Progenitor cell of endocrine pancreas (in vitro differentiated cells): ENCODE measurements at regions not wholly inside any gene's neighbourhood (a gene's known extent, or its start where the extent isn't known, plus 50 kb on each side); places are given as distances from the start of the nearest gene placed in this dataset.

Source experiments
- DNase-seq: peaks from one replicate; pipeline ENCODE4 v3.0.0; 2021; ENCODE audit warnings: low spot score; ENCODE audit not compliant: unreplicated experiment
- H3K27ac Mint-ChIP-seq: 2 replicates; pipeline ENCODE4 v1.8.0; 2021; ENCODE audit warnings: mild to moderate bottlenecking, moderate library complexity, mixed read lengths
- H3K27me3 Mint-ChIP-seq: 2 replicates; pipeline ENCODE4 v1.8.0; 2021; ENCODE audit warnings: mixed read lengths
- H3K36me3 Mint-ChIP-seq: 2 replicates; pipeline ENCODE4 v1.8.0; 2022; ENCODE audit warnings: mixed read lengths; ENCODE audit not compliant: insufficient read depth
- H3K4me1 Mint-ChIP-seq: 2 replicates; pipeline ENCODE4 v1.8.0; 2021; ENCODE audit warnings: low read depth, mixed read lengths
- H3K4me3 Mint-ChIP-seq: 2 replicates; pipeline ENCODE4 v1.8.0; 2021; ENCODE audit warnings: low read depth, mild to moderate bottlenecking, moderate library complexity, mixed read lengths
- H3K9me3 Mint-ChIP-seq: 2 replicates; pipeline ENCODE4 v1.8.0; 2021; ENCODE audit warnings: low read depth, mixed read lengths
- TF ChIP-seq, protein P1 (sequence below): fragments of 200-600 bp; sonication (generic); IDR thresholded peaks from one replicate; pipeline ENCODE4 v1.5.0; 2021; ENCODE audit warnings: antibody characterized with exemption, mild to moderate bottlenecking; ENCODE audit not compliant: unreplicated experiment

DNA sequence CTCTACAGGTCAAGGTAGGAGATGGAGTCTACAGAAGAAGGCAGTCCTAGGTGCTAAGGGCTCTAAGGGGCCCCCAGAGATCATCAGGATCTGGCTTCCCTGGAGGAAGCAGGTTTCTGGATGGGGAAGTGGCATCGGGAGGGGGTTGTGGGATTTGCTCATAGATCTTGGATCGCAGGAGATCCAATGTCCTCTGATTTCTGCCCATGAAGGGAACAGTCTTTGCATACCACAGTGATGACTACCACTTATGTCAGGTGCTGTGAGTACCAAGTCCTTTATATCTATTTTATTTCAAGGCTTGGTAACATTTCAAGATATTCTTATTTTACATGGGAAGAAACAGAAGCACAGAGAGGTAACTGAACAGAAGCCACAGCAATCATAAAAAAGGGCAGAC lies 164.0 kb downstream of the RGS9 start:
- Mint-ChIP-seq H3K4me3 (no peak overlapping the region), H3K9me3 (no peaks in the 10 kb centered on the region), H3K27ac (no peak overlapping the region), H3K27me3 (no peaks in the 10 kb centered on the region), H3K36me3 (no peaks in the 10 kb centered on the region), H3K4me1 (no peaks in the 10 kb centered on the region)
- DNase-seq: no peak
- TF ChIP-seq, protein P1, sequence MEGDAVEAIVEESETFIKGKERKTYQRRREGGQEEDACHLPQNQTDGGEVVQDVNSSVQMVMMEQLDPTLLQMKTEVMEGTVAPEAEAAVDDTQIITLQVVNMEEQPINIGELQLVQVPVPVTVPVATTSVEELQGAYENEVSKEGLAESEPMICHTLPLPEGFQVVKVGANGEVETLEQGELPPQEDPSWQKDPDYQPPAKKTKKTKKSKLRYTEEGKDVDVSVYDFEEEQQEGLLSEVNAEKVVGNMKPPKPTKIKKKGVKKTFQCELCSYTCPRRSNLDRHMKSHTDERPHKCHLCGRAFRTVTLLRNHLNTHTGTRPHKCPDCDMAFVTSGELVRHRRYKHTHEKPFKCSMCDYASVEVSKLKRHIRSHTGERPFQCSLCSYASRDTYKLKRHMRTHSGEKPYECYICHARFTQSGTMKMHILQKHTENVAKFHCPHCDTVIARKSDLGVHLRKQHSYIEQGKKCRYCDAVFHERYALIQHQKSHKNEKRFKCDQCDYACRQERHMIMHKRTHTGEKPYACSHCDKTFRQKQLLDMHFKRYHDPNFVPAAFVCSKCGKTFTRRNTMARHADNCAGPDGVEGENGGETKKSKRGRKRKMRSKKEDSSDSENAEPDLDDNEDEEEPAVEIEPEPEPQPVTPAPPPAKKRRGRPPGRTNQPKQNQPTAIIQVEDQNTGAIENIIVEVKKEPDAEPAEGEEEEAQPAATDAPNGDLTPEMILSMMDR: no peak

DNA sequence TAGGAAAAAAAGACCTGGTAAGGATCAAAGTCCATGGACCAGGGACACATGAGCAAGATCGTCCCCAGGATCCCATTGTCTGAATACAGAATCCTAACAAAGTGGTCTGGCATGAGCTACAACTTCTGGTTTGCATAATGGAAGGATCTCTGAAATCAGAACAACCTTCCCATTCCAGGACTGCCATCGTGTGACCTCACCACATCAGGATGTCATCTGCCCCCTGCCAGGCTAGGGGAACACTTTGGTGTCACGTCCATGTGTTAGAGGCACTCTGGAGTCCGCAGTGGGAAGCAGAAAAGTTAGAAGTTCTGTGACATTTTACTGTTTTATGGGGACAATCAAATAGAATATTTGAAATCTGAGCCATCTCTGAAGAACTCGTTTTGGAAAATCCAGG lies 160.7 kb downstream of the RGS9 start:
- Mint-ChIP-seq H3K27me3 (peaks cover 10% of the 10 kb centered on the region), H3K27ac (no peak overlapping the region)

DNA sequence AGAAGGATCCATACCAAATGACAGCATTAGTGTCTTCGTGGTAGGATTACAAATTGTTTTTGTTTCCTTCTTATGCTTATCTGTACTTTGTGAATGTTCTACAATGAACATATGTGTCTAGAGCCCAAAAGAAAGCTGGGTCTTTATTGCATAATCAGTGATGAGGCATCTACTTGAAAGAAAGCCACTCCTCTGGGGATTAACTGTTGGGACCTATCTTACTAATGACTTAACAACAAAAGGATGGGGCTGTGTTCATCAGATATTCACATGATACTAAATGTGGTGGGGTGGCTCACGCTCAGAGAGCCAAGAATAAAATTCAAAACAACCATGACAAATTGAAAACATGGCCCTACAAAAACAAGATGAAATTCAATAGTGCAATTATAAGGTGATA lies 160.2 kb downstream of the RGS9 start:
- no peaks in the 10 kb centered on the region for H3K36me3 Mint-ChIP-seq
- peaks cover 14% of the 10 kb centered on the region for H3K27me3 Mint-ChIP-seq
- no peak overlapping the region for H3K27ac Mint-ChIP-seq
- no peak for DNase-seq
- no peak overlapping the region for H3K4me3 Mint-ChIP-seq
- peaks cover 2% of the 10 kb centered on the region for H3K4me1 Mint-ChIP-seq
- no peaks in the 10 kb centered on the region for H3K9me3 Mint-ChIP-seq
- TF ChIP-seq, protein P1: no peak

More for the DNA sequence above, 160.7 kb downstream of the RGS9 start:
- Mint-ChIP-seq H3K9me3 (no peaks in the 10 kb centered on the region), H3K4me3 (no peak overlapping the region), H3K36me3 (no peaks in the 10 kb centered on the region), H3K4me1 (peaks cover 2% of the 10 kb centered on the region)
- no peak for DNase-seq
- TF ChIP-seq, protein P1: no peak

DNA sequence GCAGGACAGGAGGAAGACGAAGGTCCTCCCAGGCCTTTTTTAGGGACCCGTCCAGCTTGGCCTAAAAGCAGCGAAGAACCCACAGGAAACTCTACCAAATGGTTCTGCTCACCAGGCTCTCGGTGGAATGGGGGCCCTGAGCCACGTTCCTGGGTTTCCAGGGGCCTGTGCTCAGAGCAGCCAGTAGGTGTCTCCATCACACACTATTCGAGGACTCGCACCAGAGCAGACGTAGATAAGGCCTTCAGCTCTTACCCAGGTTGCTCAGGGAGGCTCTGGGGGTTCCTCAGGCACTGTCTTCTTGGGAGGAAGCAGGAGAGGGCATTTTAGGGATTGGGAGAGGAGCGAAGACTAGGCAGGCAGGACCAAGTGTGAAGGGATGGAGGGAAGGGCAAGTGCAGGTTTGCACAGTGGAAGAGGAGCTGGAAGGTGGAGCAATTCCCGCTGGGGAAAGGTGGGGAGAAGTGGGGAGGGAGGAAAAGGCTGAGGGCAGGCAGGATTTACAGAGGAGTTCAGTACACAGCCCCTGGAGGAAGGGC lies 157.1 kb downstream of the RGS9 start:
- H3K9me3 Mint-ChIP-seq: no peaks in the 10 kb centered on the region
- DNase-seq: peak; percentile 46
- peak overlapping the region; percentile 45 for H3K27ac Mint-ChIP-seq
- H3K4me3 Mint-ChIP-seq: no peak overlapping the region
- H3K36me3 Mint-ChIP-seq: no peaks in the 10 kb centered on the region
- TF ChIP-seq, protein P1: peak; percentile 86
- H3K27me3 Mint-ChIP-seq: peaks cover 17% of the 10 kb centered on the region
- H3K4me1 Mint-ChIP-seq: peaks cover 5% of the 10 kb centered on the region

DNA sequence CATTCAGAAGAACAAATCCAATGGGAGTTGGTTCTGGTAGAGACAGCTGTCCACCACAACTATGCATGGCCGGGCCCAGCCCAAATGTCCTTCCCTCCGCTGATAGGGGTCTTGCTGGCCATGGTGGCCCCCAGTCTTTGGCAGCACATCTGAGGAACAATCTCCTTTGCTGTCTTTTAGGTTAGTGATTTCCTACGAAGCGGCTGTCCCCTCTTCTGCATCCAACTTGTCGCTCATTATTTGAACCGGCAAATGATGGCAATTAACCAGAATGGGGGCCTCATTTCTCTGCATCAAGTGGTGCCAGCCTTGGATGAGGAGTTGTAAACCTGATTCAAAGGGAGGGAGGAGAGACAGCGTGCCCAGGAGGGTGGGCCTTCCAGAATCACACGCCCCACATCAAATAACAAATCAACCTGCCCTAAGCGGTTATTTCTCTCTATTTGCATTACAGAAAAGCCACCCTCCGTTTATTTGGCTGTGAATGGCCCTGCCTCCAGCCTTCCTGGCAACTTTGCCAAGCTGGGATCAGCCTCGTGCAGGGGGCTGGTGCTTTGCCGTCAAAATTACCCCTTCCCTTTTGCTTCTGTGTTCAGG lies 156.5 kb downstream of the RGS9 start:
- H3K4me1 Mint-ChIP-seq: peaks cover 5% of the 10 kb centered on the region
- TF ChIP-seq, protein P1: no peak
- DNase-seq: no peak
- no peak overlapping the region for H3K27ac Mint-ChIP-seq
- H3K27me3 Mint-ChIP-seq: peaks cover 17% of the 10 kb centered on the region
- no peak overlapping the region for H3K4me3 Mint-ChIP-seq
- H3K36me3 Mint-ChIP-seq: no peaks in the 10 kb centered on the region
- H3K9me3 Mint-ChIP-seq: no peaks in the 10 kb centered on the region
